ENCODE measurements at regions not wholly inside any gene's neighbourhood (a gene's known extent, or its start where the extent isn't known, plus 50 kb on each side); places are given as distances from the start of the nearest gene placed in this dataset.

GRCh38 chr4:8756816-8757215 lies 114.8 kb downstream of the HMX1 start:
- no peaks in the 10 kb centered on the region for H3K9me3 ChIP-seq
- H3K4me1 ChIP-seq = no peaks in the 10 kb centered on the region
- in situ Hi-C loops (cut with MboI; ENCODE audit: low sequenced_read_pairs in 4 of 4) = no loop called here
- H3K4me3 ChIP-seq = no peak overlapping the region
- DNase-seq (no peak), ATAC-seq (no peak)
- no peak overlapping the region for H3K27ac ChIP-seq
- no peaks in the 10 kb centered on the region for H3K27me3 ChIP-seq
- H3K36me3 ChIP-seq = no peaks in the 10 kb centered on the region
- intact Hi-C loops (cut with DNase I; ENCODE audit: low total_unique reads) = no loop called here
- TF ChIP-seq POLR2A (IDR thresholded peaks at IDR 0.05) (no peak), CTCF (IDR thresholded peaks at IDR 0.05 in 4 of 5, conservative IDR thresholded peaks at IDR 0.05 in 1 of 5) (no peak)

DNA sequence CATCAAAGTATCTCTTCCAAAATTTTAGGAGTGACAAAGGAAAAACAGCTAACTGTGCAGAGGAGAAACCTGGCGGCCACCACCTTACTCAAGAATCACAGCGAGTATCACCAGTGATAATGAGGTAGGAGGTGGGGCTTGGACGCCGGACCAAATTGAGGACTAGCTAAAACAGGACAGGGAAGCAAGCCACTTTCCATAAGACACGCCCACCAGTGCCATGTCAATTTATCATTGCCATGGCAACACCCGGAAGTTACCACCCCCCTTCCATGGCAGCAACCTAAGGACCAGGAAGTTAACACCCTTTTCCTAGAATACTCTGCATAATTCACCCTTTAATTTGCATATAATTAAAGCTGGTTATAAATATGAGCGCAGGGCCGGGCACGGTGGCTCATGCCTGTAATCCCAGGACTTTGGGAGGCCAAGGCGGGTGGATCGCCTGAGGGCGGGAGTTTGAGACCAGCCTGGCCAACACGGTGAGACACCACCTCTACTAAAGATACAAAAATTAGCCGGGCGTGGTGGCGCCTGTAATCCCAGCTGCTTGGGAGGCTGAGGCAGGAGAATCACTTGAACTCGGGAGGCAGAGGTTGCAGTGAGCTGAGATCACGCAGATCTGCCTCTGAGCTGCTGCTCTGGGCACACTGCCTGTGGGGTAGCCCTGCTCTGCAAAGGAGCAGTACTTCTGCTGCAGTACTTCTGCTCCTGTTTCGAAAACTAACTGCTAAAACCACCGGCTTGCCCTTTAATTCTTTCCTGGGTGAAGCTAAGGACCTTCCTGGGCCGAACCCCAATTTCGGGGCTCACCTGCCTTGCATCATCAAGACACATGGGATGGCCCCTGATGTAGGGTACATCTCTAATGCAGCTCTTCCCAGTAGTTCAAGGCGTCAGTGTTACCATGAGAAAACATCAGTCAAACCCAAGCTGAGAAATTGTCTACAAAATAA lies 116.7 kb downstream of the HMX1 start:
- no peaks in the 10 kb centered on the region for H3K4me1 ChIP-seq
- TF ChIP-seq POLR2A (IDR thresholded peaks at IDR 0.05) (no peak), CTCF (IDR thresholded peaks at IDR 0.05 in 4 of 5, conservative IDR thresholded peaks at IDR 0.05 in 1 of 5) (no peak)
- intact Hi-C loops (cut with DNase I; ENCODE audit: low total_unique reads) (no loop called here), in situ Hi-C loops (cut with MboI; ENCODE audit: low sequenced_read_pairs in 4 of 4) (no loop called here)
- H3K27me3 ChIP-seq = no peaks in the 10 kb centered on the region
- no peaks in the 10 kb centered on the region for H3K36me3 ChIP-seq
- H3K9me3 ChIP-seq = no peaks in the 10 kb centered on the region
- DNase-seq (peak in 1 of 2 donors; percentile 6), ATAC-seq (no peak)
- H3K4me3 ChIP-seq = no peak overlapping the region
- H3K27ac ChIP-seq = no peak overlapping the region

DNA sequence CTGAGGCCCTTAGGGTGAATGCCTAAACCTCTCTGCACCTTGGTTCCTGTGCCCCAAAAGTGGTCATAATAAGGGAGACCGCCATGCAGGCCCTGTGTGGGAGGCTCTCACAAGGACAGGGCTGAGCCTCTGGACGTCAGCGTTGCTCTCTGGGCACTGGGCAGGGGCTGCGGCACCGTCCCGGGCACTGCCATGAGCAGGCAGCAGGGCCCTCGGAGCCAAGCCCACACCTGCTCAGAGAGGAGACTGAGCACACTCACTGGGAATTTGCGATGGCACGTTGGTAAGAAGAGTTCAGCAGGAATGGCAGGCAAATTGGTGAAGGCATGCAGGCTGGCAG lies 123.4 kb downstream of the HMX1 start:
- Histone ChIP-seq H3K4me1 (no peaks in the 10 kb centered on the region), H3K4me3 (no peak overlapping the region), H3K9me3 (no peaks in the 10 kb centered on the region), H3K36me3 (no peaks in the 10 kb centered on the region), H3K27me3 (peaks cover 0 to 3% (median 0%) of the 10 kb centered on the region in 3 donors), H3K27ac (no peak overlapping the region)
- DNase-seq (no peak), ATAC-seq (no peak)
- in situ Hi-C loops (cut with MboI; ENCODE audit: low sequenced_read_pairs in 4 of 4) = no loop called here
- intact Hi-C loops (cut with DNase I; ENCODE audit: low total_unique reads) = no loop called here
- TF ChIP-seq CTCF (IDR thresholded peaks at IDR 0.05 in 4 of 5, conservative IDR thresholded peaks at IDR 0.05 in 1 of 5) (no peak), POLR2A (IDR thresholded peaks at IDR 0.05) (no peak)

- intact Hi-C loops (cut with DNase I; ENCODE audit: low total_unique reads) = no loop called here
- Histone ChIP-seq H3K27me3 (peaks cover 0 to 6% (median 0%) of the 10 kb centered on the region in 3 donors), H3K36me3 (no peaks in the 10 kb centered on the region), H3K27ac (no peak overlapping the region), H3K4me3 (no peak overlapping the region), H3K9me3 (no peaks in the 10 kb centered on the region), H3K4me1 (no peaks in the 10 kb centered on the region)
- in situ Hi-C loops (cut with MboI; ENCODE audit: low sequenced_read_pairs in 4 of 4) = no loop called here
- DNase-seq (no peak), ATAC-seq (no peak)
- TF ChIP-seq POLR2A (IDR thresholded peaks at IDR 0.05) (no peak), CTCF (IDR thresholded peaks at IDR 0.05 in 4 of 5, conservative IDR thresholded peaks at IDR 0.05 in 1 of 5) (no peak)
These were observed 124.0 kb downstream of the HMX1 start for GRCh38 chr4:8747467-8748235.

Data from gastrocnemius medialis (tissue), 4 donors.